ENCODE measurements at regions not wholly inside any gene's neighbourhood (a gene's known extent, or its start where the extent isn't known, plus 50 kb on each side); places are given as distances from the start of the nearest gene placed in this dataset.
"Not testable (repeated sequence)": the region's sequence is repeated elsewhere in the genome, so short reads cannot be mapped to it uniquely, and the experiment has no call there.

DNA sequence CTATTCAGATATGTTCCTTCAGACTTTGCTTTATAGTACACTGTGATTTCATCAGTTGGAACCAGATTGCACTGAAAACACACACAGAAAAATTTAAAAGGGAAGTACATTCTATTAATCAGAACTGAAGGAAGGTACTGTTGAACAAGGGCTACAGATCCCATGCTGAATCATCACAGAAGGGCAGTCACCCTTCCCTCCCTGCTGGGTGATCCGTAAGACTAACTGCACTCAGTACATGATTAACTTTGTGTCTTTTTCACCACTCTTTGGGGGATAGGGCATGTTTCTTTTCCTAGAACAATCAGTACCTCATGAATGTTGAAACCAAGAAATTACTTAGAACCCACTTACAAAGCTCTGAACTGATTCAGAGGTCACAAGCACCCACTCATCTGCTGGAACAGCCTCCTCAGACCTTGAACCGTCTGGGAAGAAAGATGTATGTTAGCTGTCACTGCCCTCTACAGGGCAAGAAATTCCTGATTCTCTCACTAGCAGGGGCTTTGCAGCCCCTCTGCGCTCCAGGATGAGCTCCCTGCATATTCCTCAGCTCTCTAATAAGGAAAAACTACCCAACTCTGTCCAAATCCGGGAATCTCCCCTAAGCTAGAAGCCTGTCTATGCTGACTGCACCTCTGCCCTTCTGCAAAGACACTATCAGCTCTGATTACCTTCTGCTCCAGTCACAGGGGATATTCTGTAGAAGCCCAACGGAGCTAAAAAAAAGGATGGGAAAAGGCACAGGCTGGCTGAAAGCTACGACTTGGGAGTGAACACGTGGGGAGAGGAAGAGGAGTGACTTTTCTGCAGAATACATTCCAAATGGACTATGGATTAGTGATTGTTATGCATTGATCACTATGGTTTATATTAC lies 51.0 kb downstream of the IARS1 start:
- Mint-ChIP-seq H3K36me3 (peaks cover 15 to 100% (median 59%) of the 10 kb centered on the region in 3 donors), H3K4me3 (no peak overlapping the region), H3K27me3 (no peaks in the 10 kb centered on the region), H3K4me1 (peaks cover 0 to 2% (median 0%) of the 10 kb centered on the region in 4 donors), H3K27ac (peak overlapping the region in 1 of 10 donors; percentile 7), H3K9me3 (no peaks in the 10 kb centered on the region)
- ATAC-seq: no peak
- no peak for DNase-seq
- POLR2A ChIA-PET: interaction anchor here (0.5 to 0.6 kb wide), 2 partner anchors 18 to 19 kb away, joined by 3 to 5 read pairs; no protein-coding TSS in a partner anchor

DNA sequence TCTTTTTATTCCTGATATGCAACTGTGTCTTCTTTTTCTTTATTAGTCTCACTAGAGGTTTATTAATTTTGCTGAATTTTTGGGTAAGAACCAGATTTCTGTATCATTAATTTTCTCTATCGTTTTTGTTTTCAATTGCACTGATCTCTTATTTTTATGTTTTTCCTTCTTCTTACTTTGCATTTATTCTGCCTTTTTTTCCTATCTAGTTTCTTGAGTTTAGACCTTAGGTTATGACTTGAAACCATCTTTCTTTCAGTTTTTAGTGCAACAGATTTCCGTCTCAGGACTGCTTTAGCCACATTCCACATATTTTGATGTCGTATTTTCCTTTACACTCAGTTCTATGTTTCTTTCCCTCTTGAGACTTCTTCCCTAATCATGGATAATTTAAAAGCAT lies 56.6 kb downstream of the IARS1 start:
- peaks cover 0 to 1% (median 0%) of the 10 kb centered on the region in 4 donors for H3K4me1 Mint-ChIP-seq
- H3K4me3 Mint-ChIP-seq: no peak overlapping the region
- peaks cover 12 to 91% (median 42%) of the 10 kb centered on the region in 3 donors for H3K36me3 Mint-ChIP-seq
- POLR2A ChIA-PET: no interaction called here
- no peak for DNase-seq
- H3K27ac Mint-ChIP-seq: peak overlapping the region in 1 of 10 donors; percentile 66
- H3K9me3 Mint-ChIP-seq: no peaks in the 10 kb centered on the region
- no peak for ATAC-seq
- H3K27me3 Mint-ChIP-seq: no peaks in the 10 kb centered on the region

DNA sequence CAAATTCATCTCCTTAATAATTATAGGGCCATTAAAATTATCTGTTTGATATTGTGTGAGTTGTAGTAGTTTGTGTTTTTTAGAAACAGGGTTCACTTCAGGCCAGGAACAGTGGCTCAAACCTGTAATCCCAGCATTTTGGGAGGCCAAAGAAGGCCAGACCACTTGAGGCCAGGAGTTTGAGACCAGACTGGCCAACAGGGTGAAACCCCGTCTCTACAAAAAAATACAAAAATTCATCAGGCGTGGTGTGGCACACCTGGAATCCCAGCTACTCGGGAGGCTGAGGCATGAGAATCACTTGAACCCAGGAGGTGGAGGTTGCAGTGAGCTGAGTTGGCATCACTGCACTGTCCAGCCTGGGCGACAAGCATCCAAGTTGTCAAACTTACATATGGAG lies 57.0 kb downstream of the IARS1 start:
- no peak for ATAC-seq
- no peak for DNase-seq
- H3K4me1 Mint-ChIP-seq: peaks cover 0 to 1% (median 0%) of the 10 kb centered on the region in 4 donors
- no peak overlapping the region for H3K4me3 Mint-ChIP-seq
- POLR2A ChIA-PET: no interaction called here
- H3K36me3 Mint-ChIP-seq: peaks cover 9 to 88% (median 37%) of the 10 kb centered on the region in 3 donors
- no peak overlapping the region for H3K27ac Mint-ChIP-seq
- H3K9me3 Mint-ChIP-seq: no peaks in the 10 kb centered on the region
- no peaks in the 10 kb centered on the region for H3K27me3 Mint-ChIP-seq

DNA sequence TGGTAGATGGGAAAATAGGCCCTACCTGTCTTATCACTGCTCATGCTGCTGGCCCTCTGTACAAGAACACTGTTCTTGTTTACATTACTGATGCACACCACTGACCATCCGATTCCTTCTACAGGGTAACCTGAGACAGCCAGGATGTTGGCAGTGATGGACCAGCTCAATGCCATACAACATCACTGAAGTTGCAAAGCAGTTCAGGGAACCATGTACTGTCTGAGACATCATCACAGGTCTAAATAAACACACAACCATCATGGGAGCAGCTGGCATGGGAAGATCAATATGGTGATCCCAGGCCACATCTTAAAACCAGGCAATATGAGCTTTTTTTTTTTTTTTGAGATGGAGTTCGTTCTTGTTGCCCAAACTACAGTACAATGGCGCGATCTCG lies 59.0 kb downstream of the IARS1 start:
- ATAC-seq (no peak), DNase-seq (no peak)
- H3K9me3 Mint-ChIP-seq: peaks cover 0 to 2% (median 0%) of the 10 kb centered on the region in 9 donors
- POLR2A ChIA-PET: no interaction called here
- H3K4me1 Mint-ChIP-seq: peaks cover 0 to 1% (median 0%) of the 10 kb centered on the region in 4 donors
- H3K27me3 Mint-ChIP-seq: no peaks in the 10 kb centered on the region
- no peak overlapping the region for H3K4me3 Mint-ChIP-seq
- peak overlapping the region in 1 of 10 donors; percentile 12 for H3K27ac Mint-ChIP-seq
- peaks cover 9 to 84% (median 39%) of the 10 kb centered on the region in 3 donors for H3K36me3 Mint-ChIP-seq

DNA sequence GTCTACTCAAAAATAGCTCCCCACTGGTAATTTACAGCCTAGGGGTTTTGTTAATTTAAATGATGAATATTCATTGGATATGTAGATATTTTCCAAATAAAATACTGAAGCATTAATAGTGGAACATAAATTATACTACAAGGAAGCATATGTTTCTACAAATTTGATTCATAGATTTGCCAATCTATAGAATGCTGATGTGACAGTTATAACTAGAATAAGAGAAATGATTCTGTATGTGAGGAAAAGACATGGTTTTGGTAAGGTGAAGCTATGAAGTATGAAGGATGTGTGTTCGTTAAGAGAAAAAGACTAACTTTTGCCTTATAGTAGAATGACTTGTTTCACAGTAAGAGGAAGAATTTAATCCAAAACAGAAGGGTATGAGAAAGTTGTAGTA lies 61.3 kb downstream of the IARS1 start:
- Mint-ChIP-seq H3K9me3 (peaks cover 0 to 7% (median 2%) of the 10 kb centered on the region in 9 donors), H3K4me1 (peaks cover 0 to 1% (median 0%) of the 10 kb centered on the region in 4 donors), H3K27ac (peak overlapping the region in 3 of 10 donors; percentile 9 to 36 (median 36)), H3K27me3 (no peaks in the 10 kb centered on the region), H3K4me3 (no peak overlapping the region), H3K36me3 (peaks cover 15 to 80% (median 48%) of the 10 kb centered on the region in 3 donors)
- POLR2A ChIA-PET: no interaction called here
- ATAC-seq (no peak), DNase-seq (no peak)

DNA sequence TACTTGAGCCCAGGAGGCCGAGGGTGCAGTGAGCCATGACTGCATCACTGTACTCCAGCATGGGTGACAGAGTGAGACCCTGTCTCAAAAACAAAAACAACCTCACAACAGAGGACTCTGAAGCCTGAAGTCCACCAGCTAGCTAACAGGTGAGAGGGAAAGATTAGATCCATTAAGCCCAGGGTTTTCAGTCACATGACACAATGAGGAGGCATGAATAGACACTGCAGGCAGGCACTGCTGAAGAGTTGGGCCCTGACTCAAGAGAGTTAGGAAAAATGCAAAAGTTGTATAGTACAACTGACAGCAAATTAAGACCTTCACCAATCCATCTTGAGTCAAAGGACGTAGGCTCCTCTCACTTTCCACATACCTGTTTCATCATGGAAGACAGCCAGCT lies 64.9 kb downstream of the IARS1 start:
- H3K36me3 Mint-ChIP-seq: peaks cover 15 to 79% (median 49%) of the 10 kb centered on the region in 3 donors
- no peak for DNase-seq
- H3K27ac Mint-ChIP-seq: peak overlapping the region in 1 of 10 donors; percentile 51
- no peak overlapping the region for H3K4me3 Mint-ChIP-seq
- H3K4me1 Mint-ChIP-seq: peaks cover 0 to 1% (median 0%) of the 10 kb centered on the region in 4 donors
- peaks cover 0 to 7% (median 2%) of the 10 kb centered on the region in 9 donors for H3K9me3 Mint-ChIP-seq
- POLR2A ChIA-PET: no interaction called here
- no peak for ATAC-seq
- H3K27me3 Mint-ChIP-seq: no peaks in the 10 kb centered on the region

DNA sequence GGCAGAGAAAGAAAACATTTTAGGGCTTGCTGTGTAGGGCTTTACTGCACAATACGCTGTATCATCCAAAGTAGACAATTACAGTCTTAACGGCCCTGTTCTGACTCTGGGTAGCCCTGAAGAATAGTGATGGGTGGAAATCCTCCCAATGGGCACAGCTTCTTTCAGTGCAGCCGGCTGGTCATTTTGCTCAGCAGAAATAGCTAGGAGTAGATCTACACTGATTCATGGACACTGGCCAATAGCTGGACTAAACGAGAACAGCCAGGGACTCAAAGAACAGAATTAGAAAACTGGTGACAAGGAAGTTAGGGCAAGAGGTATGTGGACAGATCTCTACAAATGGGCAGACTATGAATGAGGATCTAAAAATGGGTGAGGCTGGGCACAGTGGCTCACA lies 69.3 kb downstream of the IARS1 start:
- Mint-ChIP-seq H3K27ac (peak overlapping the region in 3 of 10 donors; percentile 0 to 16 (median 13)), H3K27me3 (no peaks in the 10 kb centered on the region), H3K4me1 (peaks cover 0 to 3% (median 0%) of the 10 kb centered on the region in 4 donors), H3K36me3 (peaks cover 21 to 78% (median 50%) of the 10 kb centered on the region in 3 donors), H3K9me3 (peaks cover 0 to 7% (median 3%) of the 10 kb centered on the region in 9 donors), H3K4me3 (no peak overlapping the region)
- no peak for ATAC-seq
- POLR2A ChIA-PET: no interaction called here
- no peak for DNase-seq

DNA sequence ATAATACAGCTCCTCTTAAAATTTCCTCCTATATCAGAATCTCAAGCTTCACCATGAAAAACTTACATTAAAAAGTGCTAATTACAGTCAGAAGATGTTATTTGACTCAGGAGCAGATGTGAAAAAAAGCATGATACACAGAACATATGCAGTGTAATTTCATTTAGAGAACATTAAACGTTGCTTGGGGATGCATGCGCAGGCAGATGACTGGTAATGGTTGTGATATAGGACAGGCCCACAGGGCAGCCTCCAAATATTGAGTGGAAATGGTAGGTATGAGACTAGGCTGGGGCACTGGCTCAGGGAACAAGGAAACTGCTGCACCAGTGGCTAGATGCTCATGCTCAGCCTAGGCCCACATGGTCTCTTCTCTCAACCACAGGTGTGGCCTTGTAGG lies 69.7 kb downstream of the IARS1 start:
- no peak overlapping the region for H3K4me3 Mint-ChIP-seq
- DNase-seq: no peak
- no peaks in the 10 kb centered on the region for H3K27me3 Mint-ChIP-seq
- peak overlapping the region in 2 of 10 donors; percentile 16 to 40 for H3K27ac Mint-ChIP-seq
- ATAC-seq: no peak
- peaks cover 0 to 7% (median 3%) of the 10 kb centered on the region in 9 donors for H3K9me3 Mint-ChIP-seq
- H3K4me1 Mint-ChIP-seq: peaks cover 0 to 3% (median 0%) of the 10 kb centered on the region in 4 donors
- peaks cover 21 to 79% (median 47%) of the 10 kb centered on the region in 3 donors for H3K36me3 Mint-ChIP-seq
- POLR2A ChIA-PET: no interaction called here

DNA sequence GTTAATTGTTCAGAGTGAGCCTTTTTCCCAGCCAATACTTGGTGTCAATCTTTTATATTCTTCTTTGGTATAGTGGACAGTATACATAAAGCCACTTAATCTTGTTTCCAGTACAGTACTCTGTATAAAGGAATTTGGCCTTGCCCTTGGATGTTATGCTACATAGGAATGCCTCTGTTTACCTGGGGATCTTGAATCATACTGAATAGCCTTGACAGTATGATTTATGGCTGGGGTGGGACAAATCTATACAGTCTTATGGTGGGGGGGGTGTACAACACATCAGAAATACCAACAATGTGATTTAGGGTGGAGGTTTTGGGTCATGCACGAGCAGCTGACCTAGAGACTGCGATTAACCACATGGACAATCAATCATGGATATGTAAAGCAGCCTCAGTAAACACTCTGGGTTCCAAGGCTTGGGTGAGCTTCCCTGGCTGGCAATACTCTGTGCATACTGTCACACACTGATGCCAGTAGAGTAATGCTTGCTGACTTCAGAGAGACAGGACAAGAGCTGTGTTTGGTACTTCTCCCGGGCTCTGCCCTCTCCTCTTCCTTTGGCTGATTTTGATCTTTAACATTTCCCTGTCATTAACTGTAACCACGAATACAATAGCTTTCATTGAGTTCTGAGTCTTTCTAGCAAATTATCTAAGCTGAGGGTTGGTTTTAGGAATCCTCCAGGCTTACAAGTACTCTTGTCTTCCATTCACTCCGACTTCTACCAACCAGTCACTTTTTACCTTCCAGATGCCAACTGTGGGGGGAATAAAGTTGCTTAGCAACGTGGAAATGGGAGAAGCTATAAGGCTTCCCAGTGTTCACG lies 84.6 kb downstream of the IARS1 start:
- DNase-seq (no peak), ATAC-seq (no peak)
- Mint-ChIP-seq H3K27me3 (no peaks in the 10 kb centered on the region), H3K9me3 (no peaks in the 10 kb centered on the region), H3K36me3 (peaks cover 28 to 66% (median 59%) of the 10 kb centered on the region in 3 donors), H3K27ac (peak overlapping the region in 1 of 10 donors; percentile 18), H3K4me3 (no peak overlapping the region), H3K4me1 (peaks cover 0 to 2% (median 0%) of the 10 kb centered on the region in 4 donors)
- POLR2A ChIA-PET: no interaction called here

DNA sequence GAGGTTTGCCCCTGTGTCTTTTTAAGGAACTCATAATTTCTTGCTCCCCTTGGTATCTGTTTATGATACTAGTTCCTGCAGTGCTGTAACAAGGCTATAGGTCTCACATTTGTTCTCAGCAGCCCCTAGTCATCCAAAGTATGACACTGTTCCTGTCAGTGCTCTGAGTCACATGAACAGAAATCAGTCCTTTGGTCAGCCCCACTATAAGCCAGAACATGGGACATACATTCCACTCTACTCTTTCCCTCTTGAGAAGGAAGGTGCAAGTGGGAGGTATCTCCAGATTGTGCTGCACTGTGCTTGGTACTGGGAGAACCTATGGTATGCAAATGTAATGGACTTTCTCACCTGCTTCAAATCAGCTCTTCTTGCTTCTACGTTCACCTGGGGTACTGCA lies 87.0 kb downstream of the IARS1 start:
- no peaks in the 10 kb centered on the region for H3K27me3 Mint-ChIP-seq
- peak overlapping the region in 1 of 10 donors; percentile 27 for H3K27ac Mint-ChIP-seq
- ATAC-seq (no peak), DNase-seq (no peak)
- H3K4me1 Mint-ChIP-seq: no peaks in the 10 kb centered on the region
- no peaks in the 10 kb centered on the region for H3K9me3 Mint-ChIP-seq
- H3K36me3 Mint-ChIP-seq: peaks cover 22 to 42% (median 37%) of the 10 kb centered on the region in 3 donors
- POLR2A ChIA-PET: no interaction called here
- H3K4me3 Mint-ChIP-seq: no peak overlapping the region

DNA sequence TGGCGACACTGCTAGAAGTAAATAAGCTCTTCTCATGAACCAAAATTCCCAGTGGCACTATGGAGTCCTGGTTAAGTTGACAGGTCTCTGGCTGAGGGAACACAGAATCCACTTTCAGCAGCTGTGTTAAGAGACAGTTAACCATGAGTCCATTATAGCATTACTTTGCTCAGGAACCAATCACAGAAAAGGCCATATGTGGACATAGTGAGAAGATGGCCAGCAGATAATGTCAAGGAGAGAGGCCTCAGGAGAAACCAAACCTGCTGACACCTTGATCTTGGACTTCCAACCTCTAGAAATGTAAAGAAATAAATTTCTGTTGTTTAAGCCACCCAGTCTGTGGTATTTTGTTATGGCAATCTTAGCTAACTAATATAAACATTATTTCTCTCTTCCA lies 88.7 kb upstream of the SPTLC1 start:
- H3K4me1 Mint-ChIP-seq, H3K27me3 Mint-ChIP-seq, H3K27ac Mint-ChIP-seq, DNase-seq, H3K4me3 Mint-ChIP-seq, H3K9me3 Mint-ChIP-seq, ATAC-seq: not testable (repeated sequence)
- POLR2A ChIA-PET: interaction anchor here (0.6 kb wide), 1 partner anchor 580 kb away, joined by 5 read pairs; no protein-coding TSS in a partner anchor
- H3K36me3 Mint-ChIP-seq: peaks cover 9 to 16% (median 15%) of the 10 kb centered on the region in 3 donors

DNA sequence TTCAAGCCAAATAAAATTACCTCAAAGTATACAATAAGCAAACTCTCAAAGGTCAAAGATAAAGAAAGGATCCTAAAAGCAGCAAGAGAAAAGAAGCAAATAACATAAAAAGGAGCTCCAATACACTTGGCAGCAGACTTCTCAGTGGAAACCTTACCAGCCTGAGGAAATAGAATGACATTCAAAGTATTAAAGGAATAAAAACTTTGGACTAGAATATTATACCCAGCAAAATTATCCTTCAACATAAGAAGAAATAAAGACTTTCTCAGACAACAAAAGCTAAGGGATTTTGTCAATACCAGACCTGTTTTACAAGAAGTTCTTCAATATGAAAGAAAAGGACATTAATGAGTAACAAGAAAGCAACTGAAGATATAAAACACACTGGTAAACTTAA lies 83.0 kb upstream of the SPTLC1 start:
- H3K4me1 Mint-ChIP-seq, H3K4me3 Mint-ChIP-seq, ATAC-seq, POLR2A ChIA-PET, H3K27ac Mint-ChIP-seq, DNase-seq: not testable (repeated sequence)
- H3K27me3 Mint-ChIP-seq: peaks cover 0 to 11% (median 8%) of the 10 kb centered on the region in 5 donors
- H3K9me3 Mint-ChIP-seq: peaks cover 0 to 35% (median 11%) of the 10 kb centered on the region in 9 donors
- peaks cover 0 to 24% (median 0%) of the 10 kb centered on the region in 3 donors for H3K36me3 Mint-ChIP-seq
